Central memory CD4-positive, alpha-beta T cell (primary cell): ENCODE measurements at regions not wholly inside any gene's neighbourhood (a gene's known extent, or its start where the extent isn't known, plus 50 kb on each side); places are given as distances from the start of the nearest gene placed in this dataset.
A peak's percentile ranks its signal among the peaks of the same experiment; 100 is the strongest.
"Not testable (repeated sequence)": the region's sequence is repeated elsewhere in the genome, so short reads cannot be mapped to it uniquely, and the experiment has no call there.

ENCODE experiments used
- DNase-seq: peaks from one replicate; pipeline ENCODE4 v3.0.0; 2022

GRCh38 chrX:53883196-53883595, 161.1 kb downstream of the PHF8 start:
- no peak for DNase-seq

- DNase-seq, result no peak
Observed at GRCh38 chrX:53882331-53882730, 161.9 kb downstream of the PHF8 start.

GRCh38 chrX:53880786-53881185, 163.5 kb downstream of the PHF8 start:
- not testable (repeated sequence) for DNase-seq

GRCh38 chrX:53859890-53860289, 173.4 kb upstream of the HUWE1 start:
- no peak for DNase-seq

GRCh38 chrX:53831662-53832635, 145.4 kb upstream of the HUWE1 start:
- peak; percentile 27 for DNase-seq

GRCh38 chrX:53824686-53825085, 138.2 kb upstream of the HUWE1 start:
- no peak for DNase-seq

GRCh38 chrX:53818115-53818514, 131.6 kb upstream of the HUWE1 start:
- not testable (repeated sequence) for DNase-seq

GRCh38 chrX:53817548-53817947, 131.0 kb upstream of the HUWE1 start:
- no peak for DNase-seq

GRCh38 chrX:53813670-53814440, 127.3 kb upstream of the HUWE1 start:
- DNase-seq, result no peak

- peak; percentile 2 for DNase-seq
Observed at GRCh38 chrX:53798281-53798680, 111.8 kb upstream of the HUWE1 start.

GRCh38 chrX:53795576-53795975, 109.1 kb upstream of the HUWE1 start:
- no peak for DNase-seq

- DNase-seq, result no peak
Observed at GRCh38 chrX:53794181-53794580, 107.7 kb upstream of the HUWE1 start.

GRCh38 chrX:53768865-53769264, 82.3 kb upstream of the HUWE1 start:
- DNase-seq, result no peak

- no peak for DNase-seq
Observed at GRCh38 chrX:53768451-53768850, 81.9 kb upstream of the HUWE1 start.

- no peak for DNase-seq
Observed at GRCh38 chrX:53767544-53767943, 81.0 kb upstream of the HUWE1 start.

- not testable (repeated sequence) for DNase-seq
Observed at GRCh38 chrX:53757181-53757580, 70.7 kb upstream of the HUWE1 start.

- DNase-seq, result no peak
Observed at GRCh38 chrX:53746718-53747117, 60.2 kb upstream of the HUWE1 start.

GRCh38 chrX:53743244-53743643, 56.7 kb upstream of the HUWE1 start:
- DNase-seq, result no peak

- no peak for DNase-seq
Observed at GRCh38 chrX:53738370-53738906, 51.9 kb upstream of the HUWE1 start.
